ENCODE measurements at regions not wholly inside any gene's neighbourhood (a gene's known extent, or its start where the extent isn't known, plus 50 kb on each side); places are given as distances from the start of the nearest gene placed in this dataset.
"Not testable (repeated sequence)": the region's sequence is repeated elsewhere in the genome, so short reads cannot be mapped to it uniquely, and the experiment has no call there.

GRCh38 chr7:65071854-65072431 is 65.5 kb upstream of the ERV3-1 start:
- not testable (repeated sequence) for H4K8ac ChIP-seq (ENCODE audit: extremely low read depth, insufficient read depth, low read length); H3K23ac ChIP-seq (ENCODE audit: insufficient read length)

GRCh38 chr7:65069476-65069875 is 63.0 kb upstream of the ERV3-1 start:
- CTCF ChIA-PET (ENCODE audit: partially characterized antibody); FAIRE-seq; H3K4ac ChIP-seq (replicated peaks; ENCODE audit: insufficient read length, low read depth, low read length): not testable (repeated sequence)

More at GRCh38 chr7:65071854-65072431, 65.5 kb upstream of the ERV3-1 start:
- H2AFZ ChIP-seq (ENCODE audit: low read length); H3K23me2 ChIP-seq (ENCODE audit: low read depth, low read length); FAIRE-seq; H4K91ac ChIP-seq (replicated peaks; ENCODE audit: insufficient read length, low read length); H3K9ac ChIP-seq (replicated peaks in 1 of 4; ENCODE audit: extremely low read depth in 1 of 4, low read depth in 3 of 4, low read length in 3 of 4); H3K4me1 ChIP-seq (replicated peaks in 1 of 4; ENCODE audit: control insufficient read depth in 3 of 4, insufficient read depth in 4 of 4, low read length in 3 of 4); H3K4me3 ChIP-seq (ENCODE audit: extremely low read depth in 1 of 4, insufficient read depth in 2 of 4, low read depth in 3 of 4, low read length in 4 of 4); H3K79me1 ChIP-seq (ENCODE audit: low read depth, low read length); H3K27me3 ChIP-seq (replicated peaks in 1 of 4; ENCODE audit: control insufficient read depth in 3 of 4, extremely low read depth in 1 of 4, insufficient read depth in 3 of 4, low read length in 3 of 4); H2AK5ac ChIP-seq (ENCODE audit: low read depth, low read length); H3K18ac ChIP-seq (ENCODE audit: extremely low read depth, low read length); DNase-seq (ENCODE audit: low read depth in 1 of 2, low spot score in 2 of 2); POLR2A ChIA-PET (ENCODE audit: partially characterized antibody); H2BK20ac ChIP-seq (ENCODE audit: low read length); H3K36me3 ChIP-seq (ENCODE audit: control insufficient read depth in 2 of 4, insufficient read depth in 4 of 4, low read length in 3 of 4); H2BK120ac ChIP-seq (replicated peaks; ENCODE audit: low read depth, low read length); H3K4ac ChIP-seq (replicated peaks; ENCODE audit: insufficient read length, low read depth, low read length); H3K56ac ChIP-seq (replicated peaks; ENCODE audit: insufficient read length, low read depth, low read length); H4K5ac ChIP-seq (ENCODE audit: insufficient read length, low read depth, low read length); H4K20me1 ChIP-seq (replicated peaks in 1 of 2; ENCODE audit: control insufficient read depth in 1 of 2, insufficient read depth in 2 of 2, low read length in 2 of 2); H3K27ac ChIP-seq (ENCODE audit: low read depth, low read length); CTCF ChIA-PET (ENCODE audit: partially characterized antibody); H3K14ac ChIP-seq (ENCODE audit: insufficient read length); H3K9me3 ChIP-seq (ENCODE audit: insufficient read depth in 2 of 2, low read depth in 1 of 2, low read length in 1 of 2); H2BK15ac ChIP-seq (ENCODE audit: low read length); H2BK12ac ChIP-seq (ENCODE audit: low read depth, low read length); H2BK5ac ChIP-seq (ENCODE audit: low read depth, low read length); H3K79me2 ChIP-seq (ENCODE audit: control insufficient read depth in 1 of 2, insufficient read depth in 2 of 2, low read length in 2 of 2); H3K4me2 ChIP-seq (ENCODE audit: insufficient read depth in 1 of 2, low read depth in 2 of 2, low read length in 2 of 2): not testable (repeated sequence)
- WGBS, 2 experiments (ENCODE audit: extremely low coverage in 1 of 2, insufficient coverage in 1 of 2, insufficient read length in 1 of 2, insufficient replicate concordance in 2 of 2, low coverage in 1 of 2, low lambda C conversion rate in 2 of 2, missing lambda C conversion rate in 1 of 2) = 96% methylated on average over 6 of the region's 7 CpGs; no CpG with 5 or more reads in 1 of the 2 experiments

More at GRCh38 chr7:65069476-65069875, 63.0 kb upstream of the ERV3-1 start:
- H2BK12ac ChIP-seq (ENCODE audit: low read depth, low read length); H4K91ac ChIP-seq (replicated peaks; ENCODE audit: insufficient read length, low read length); H2BK20ac ChIP-seq (ENCODE audit: low read length); H3K14ac ChIP-seq (ENCODE audit: insufficient read length); H3K27ac ChIP-seq (ENCODE audit: low read depth, low read length); H2BK15ac ChIP-seq (ENCODE audit: low read length); H4K20me1 ChIP-seq (replicated peaks in 1 of 2; ENCODE audit: control insufficient read depth in 1 of 2, insufficient read depth in 2 of 2, low read length in 2 of 2); H3K23me2 ChIP-seq (ENCODE audit: low read depth, low read length); H3K4me3 ChIP-seq (ENCODE audit: extremely low read depth in 1 of 4, insufficient read depth in 2 of 4, low read depth in 3 of 4, low read length in 4 of 4); H3K79me1 ChIP-seq (ENCODE audit: low read depth, low read length); H3K56ac ChIP-seq (replicated peaks; ENCODE audit: insufficient read length, low read depth, low read length); H2BK5ac ChIP-seq (ENCODE audit: low read depth, low read length); H3K36me3 ChIP-seq (ENCODE audit: control insufficient read depth in 2 of 4, insufficient read depth in 4 of 4, low read length in 3 of 4); H3K4me2 ChIP-seq (ENCODE audit: insufficient read depth in 1 of 2, low read depth in 2 of 2, low read length in 2 of 2); POLR2A ChIA-PET (ENCODE audit: partially characterized antibody); H3K79me2 ChIP-seq (ENCODE audit: control insufficient read depth in 1 of 2, insufficient read depth in 2 of 2, low read length in 2 of 2); H2AK5ac ChIP-seq (ENCODE audit: low read depth, low read length); H3K18ac ChIP-seq (ENCODE audit: extremely low read depth, low read length); H2AFZ ChIP-seq (ENCODE audit: low read length); H4K8ac ChIP-seq (ENCODE audit: extremely low read depth, insufficient read depth, low read length); H3K4me1 ChIP-seq (replicated peaks in 1 of 4; ENCODE audit: control insufficient read depth in 3 of 4, insufficient read depth in 4 of 4, low read length in 3 of 4); H3K9ac ChIP-seq (replicated peaks in 1 of 4; ENCODE audit: extremely low read depth in 1 of 4, low read depth in 3 of 4, low read length in 3 of 4); H2BK120ac ChIP-seq (replicated peaks; ENCODE audit: low read depth, low read length); H3K9me3 ChIP-seq (ENCODE audit: insufficient read depth in 2 of 2, low read depth in 1 of 2, low read length in 1 of 2); H3K27me3 ChIP-seq (replicated peaks in 1 of 4; ENCODE audit: control insufficient read depth in 3 of 4, extremely low read depth in 1 of 4, insufficient read depth in 3 of 4, low read length in 3 of 4); DNase-seq (ENCODE audit: low read depth in 1 of 2, low spot score in 2 of 2); H3K23ac ChIP-seq (ENCODE audit: insufficient read length); H4K5ac ChIP-seq (ENCODE audit: insufficient read length, low read depth, low read length): not testable (repeated sequence)
- 100% methylated on average over 1 of the region's 1 CpG; no CpG with 5 or more reads in 1 of the 2 experiments for WGBS, 2 experiments (ENCODE audit: extremely low coverage in 1 of 2, insufficient coverage in 1 of 2, insufficient read length in 1 of 2, insufficient replicate concordance in 2 of 2, low coverage in 1 of 2, low lambda C conversion rate in 2 of 2, missing lambda C conversion rate in 1 of 2)
